ENCODE measurements at regions not wholly inside any gene's neighbourhood (a gene's known extent, or its start where the extent isn't known, plus 50 kb on each side); places are given as distances from the start of the nearest gene placed in this dataset.

DNA sequence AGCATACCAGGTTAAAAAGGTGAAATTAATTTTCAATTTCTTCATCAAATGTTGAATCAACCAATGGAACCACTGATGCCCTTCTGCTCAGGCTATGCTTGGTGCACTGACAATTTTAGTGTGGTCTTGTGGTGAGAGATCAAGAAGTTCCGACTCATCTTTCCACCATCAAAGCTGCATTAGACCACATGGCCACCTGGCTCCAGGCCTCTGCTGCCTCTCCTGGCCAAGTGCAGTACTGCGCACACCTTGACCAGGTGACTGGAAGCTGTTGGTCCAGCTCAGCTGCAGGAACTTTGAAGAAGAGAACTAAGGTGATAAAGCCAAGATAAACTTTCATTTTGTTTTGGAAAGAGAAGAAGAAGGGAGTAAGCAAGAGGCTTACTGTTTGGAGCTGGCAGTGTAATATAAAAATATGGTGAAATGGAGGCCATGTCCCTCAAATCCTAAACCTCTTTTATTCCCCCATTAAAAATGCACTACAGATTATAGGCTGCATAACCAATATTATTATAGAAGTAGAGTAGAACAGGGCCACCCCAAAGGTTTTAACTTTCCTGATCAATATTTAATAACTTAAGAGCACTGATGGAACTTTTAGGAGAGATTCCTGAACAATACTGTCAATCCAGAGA lies 315.5 kb upstream of the C9orf72 start:
- no peak for DNase-seq (ENCODE audit: low spot score)

DNA sequence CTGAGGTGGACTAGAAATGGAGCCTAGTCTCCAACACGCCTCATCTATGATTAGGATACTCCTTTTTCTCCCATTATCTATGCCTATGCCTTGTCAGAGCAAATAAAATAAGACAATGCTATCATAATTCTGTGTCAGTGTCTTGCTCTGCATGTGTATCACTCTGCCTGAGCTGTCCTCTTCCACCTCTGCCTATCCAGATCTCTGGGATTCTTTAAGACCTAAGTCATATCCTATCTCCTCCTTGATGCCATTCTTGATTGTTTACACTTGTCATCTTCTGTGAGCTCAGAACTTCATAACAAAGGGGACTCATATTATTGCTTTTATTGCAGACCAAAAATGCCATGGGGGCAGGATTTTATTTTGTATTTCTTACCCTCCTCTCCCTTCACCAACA lies 351.2 kb upstream of the C9orf72 start:
- no peak for DNase-seq (ENCODE audit: low spot score)

DNA sequence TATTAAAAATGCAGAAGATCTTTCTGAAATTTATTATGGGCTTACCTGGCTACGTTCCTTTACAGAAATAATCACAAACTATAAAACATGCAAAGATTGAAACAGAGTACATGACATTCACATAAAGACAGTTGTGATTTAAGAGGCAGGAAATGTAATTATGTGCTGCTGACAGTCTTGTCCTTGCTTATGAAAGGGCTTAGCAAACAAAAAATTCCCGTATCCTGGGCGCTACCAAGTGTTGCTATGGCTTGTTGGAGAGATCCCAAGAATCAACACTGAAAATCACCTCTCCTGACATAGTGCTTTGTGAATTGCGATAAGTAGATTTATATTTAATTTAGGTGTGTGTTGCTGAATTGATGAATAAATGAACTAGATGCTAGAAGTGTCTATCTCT lies 352.5 kb upstream of the C9orf72 start:
- no peak for DNase-seq (ENCODE audit: low spot score)

DNA sequence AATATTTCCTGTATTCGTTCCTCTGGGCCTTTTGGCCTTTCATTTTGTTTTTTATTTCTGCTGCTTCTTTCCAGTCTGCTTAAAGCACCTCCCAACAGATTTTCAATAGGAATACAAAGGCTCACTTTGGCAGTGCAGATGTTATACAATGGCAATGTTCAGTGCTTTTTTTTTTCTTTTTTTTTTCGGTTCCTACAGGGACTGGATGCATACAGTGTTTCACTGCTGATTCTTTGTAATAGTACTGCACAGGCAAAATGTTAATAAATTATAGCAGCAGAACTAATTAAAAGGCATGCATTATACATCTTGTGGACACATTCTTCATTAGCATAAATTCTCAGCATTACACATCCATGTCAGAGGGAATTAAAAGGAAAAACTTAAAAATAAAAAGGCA lies 356.6 kb upstream of the C9orf72 start:
- no peak for DNase-seq (ENCODE audit: low spot score)

DNA sequence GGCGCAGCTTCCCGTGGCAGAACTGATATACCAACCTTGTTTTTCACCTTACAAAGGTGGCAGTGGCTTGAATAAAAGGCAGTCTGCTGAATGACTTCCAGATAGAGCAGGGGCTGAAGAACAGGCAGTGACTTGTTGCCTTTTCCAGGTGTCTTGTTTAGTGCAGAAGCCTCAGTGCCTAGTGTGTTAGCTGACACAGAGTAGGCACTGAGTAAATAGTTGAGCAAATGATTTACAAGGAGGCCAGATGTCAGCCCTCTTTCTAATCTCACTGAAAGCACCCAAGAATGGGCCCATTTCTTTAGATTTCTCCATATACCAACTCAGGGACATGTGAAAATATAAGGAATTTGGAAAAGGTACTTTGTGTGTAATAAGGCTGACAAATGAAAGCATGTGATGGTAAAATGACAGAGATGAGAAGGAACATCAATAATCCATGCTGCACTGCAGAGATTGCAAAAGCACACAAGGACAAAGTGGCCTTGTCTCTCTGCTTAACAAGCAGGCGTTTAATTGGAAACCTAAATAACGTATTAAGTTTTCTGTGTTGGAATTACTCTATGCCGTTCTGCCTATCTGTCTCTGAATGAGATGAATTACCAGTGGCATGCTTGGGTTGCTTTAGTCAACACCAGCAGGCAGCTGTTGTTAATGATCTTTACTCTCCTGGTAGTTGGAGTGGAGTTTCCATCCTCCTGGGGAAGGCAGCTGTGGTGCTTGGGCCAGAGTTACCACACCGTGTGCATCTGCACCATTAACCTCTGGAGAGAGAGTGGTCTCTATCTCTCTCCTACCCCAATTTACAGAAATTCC lies 360.1 kb upstream of the C9orf72 start:
- no peak for DNase-seq (ENCODE audit: low spot score)

DNA sequence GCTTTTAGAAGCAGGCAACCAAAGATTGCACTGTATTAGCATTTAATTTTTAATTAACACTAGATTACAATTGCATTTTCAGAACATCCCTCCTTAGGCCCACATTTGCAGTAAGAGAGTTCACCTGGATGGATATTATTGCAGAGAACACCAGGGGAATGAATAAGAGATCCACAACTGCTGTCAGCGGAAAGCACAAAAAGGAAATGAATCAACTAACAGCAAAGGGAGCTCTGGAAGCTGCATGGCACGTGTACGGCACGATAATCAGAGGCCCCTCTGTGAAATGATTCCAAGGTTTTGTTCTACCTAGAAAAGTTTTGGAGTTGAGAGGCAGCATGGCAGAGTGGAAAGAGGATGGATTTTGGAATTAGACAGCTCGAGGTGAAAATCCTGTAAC lies 361.2 kb upstream of the C9orf72 start:
- no peak for DNase-seq (ENCODE audit: low spot score)

DNA sequence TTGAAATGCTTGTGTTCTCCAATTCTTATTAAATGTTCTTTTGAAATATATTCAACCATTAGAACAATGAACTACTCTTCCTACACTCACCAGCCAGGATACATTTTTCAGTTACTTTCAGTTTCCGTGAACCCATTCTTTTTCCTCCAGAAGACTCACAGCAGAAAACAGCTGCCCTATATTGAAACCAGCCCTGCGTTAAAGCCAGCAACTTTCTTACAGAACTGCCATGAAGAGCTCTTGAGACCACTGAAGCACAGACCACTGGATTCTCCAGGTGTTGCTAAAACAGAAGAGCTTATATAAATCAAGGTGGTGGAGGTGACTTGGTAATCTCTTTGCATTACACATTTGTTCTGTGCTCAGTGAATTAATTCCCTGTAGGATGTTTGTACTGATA lies 365.9 kb upstream of the C9orf72 start:
- no peak for DNase-seq (ENCODE audit: low spot score)

DNA sequence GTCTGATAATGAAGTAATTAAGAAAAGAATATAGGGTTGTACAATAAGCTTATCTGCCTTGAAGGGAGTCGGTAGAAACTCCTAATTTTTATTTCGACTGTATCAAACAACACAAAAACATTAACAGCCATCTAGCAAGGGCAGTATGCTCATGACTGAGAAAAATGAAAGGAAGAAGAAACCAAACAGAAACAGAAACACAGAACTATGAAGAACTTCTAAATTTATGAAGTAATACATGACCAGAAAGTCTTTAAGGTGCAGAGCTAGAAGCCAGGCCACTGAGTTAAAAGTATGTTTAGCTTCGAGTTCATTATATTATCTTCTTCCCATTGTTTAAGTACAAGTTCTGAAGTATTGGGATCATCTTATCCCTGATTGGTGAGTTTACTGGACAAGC lies 367.3 kb upstream of the C9orf72 start:
- DNase-seq (ENCODE audit: low spot score), result no peak

DNA sequence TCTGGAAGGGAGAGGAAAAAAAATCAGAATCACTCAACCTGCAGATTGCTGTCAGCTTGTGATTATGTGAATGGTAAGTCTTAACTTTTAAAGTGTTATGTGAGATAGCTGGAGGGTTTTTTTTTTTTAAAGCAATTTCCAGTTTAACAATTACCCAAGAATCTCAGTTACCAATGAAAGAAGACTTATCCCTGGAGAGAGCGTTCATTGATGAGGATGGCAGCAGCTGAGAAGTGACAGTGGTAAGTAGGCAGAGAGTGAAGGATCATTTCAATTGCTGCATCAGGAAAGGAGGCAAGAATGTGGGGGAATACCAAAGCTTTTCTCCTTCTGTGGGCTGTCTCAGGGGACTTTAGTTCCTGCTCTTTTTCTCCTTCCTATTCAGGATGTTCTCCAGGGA lies 370.2 kb upstream of the C9orf72 start:
- no peak for DNase-seq (ENCODE audit: low spot score)

DNA sequence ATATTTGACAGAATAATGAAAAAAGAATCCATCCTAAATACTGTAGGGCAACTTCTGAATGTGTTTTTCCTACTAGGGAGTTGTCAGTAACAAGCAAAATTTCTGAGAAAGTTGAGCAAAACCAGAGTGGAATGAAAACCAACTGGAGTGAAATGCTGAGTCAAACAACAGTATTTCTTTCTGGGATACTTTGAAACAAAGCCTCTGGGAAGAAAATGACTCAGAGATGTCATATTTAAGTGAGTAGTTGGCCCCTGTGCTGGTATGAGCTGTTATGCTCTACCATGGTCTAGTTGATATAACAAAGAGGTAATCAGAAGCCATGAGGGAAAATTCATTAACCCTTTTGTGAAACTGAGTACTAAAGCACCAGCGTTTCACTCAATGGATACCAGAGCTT lies 372.1 kb upstream of the C9orf72 start:
- no peak for DNase-seq (ENCODE audit: low spot score)

DNA sequence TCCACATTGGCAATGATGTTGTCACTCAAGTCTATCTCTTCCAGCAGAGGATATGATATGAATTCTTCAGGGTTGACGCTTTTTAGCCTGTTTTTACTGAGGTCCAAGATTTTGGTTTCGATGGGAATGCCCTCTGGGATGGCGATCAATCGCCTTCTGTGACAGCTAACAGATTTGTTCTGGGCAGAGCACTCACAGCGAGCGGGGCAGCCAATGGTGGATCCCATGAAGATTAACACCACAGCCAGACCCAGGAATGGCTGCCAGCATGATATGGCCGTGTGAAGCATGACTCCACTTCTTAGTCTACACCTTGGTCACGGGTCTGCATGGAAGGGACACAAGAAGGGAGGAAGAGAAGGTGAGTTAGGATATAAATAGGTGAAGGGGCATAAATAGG lies 377.1 kb upstream of the C9orf72 start:
- no peak for DNase-seq (ENCODE audit: low spot score)

DNA sequence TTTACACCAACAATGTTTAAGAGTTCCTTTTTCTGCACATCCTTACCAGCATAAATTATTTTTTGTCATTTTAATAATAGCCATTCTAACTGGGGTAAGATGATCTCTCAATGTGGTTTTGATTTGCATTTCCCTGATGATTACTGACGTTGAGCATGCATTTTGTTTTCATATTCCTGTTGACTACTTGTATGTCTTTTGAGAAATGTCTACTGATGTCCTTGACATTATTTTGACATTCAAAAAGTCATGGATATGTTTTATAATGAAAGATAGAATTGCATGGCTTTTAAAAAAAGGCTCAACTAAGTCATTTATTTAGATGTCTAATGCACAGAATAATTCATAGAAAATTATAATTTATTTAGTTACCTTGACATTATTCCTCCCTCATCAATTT lies 381.6 kb upstream of the C9orf72 start:
- DNase-seq (ENCODE audit: low spot score), result no peak

DNA sequence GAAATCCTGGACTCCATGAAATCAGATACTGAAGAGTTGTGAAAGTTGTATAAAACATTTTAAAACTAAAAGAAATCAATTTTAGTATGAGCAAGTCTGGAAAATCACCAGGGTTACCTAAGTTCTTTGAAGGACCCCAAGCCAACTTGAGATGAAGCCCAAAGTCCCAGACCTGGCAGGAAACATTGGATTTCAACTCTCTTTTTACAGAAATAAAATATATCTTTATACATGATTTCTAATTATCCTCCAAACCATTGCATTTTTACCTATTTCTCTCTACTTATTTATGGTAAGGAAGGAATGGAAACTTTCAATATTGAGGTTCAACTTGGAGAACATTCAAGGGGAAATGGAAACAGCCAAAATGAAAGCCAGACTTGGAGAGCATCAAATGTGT lies 390.6 kb upstream of the C9orf72 start:
- no peak for DNase-seq (ENCODE audit: low spot score)

DNA sequence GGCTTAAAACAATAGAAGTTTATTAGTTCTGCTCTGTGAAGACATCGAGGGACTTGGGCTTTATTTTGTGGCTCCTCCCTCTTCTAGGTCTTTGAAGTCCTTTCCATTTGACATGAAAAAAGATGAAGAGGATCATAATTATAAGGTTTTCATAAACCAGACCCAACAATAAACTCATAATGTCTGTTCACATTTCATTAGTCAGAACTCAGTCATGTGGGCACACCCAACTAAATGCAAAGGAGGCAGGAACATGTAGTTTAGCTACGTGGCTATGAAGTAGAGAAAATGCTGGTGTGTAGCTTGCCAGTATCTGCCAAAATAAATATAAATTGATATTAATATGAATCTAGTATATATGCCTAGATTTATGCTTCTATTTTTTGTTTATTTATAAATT lies 393.9 kb upstream of the C9orf72 start:
- DNase-seq (ENCODE audit: low spot score), result no peak

DNA sequence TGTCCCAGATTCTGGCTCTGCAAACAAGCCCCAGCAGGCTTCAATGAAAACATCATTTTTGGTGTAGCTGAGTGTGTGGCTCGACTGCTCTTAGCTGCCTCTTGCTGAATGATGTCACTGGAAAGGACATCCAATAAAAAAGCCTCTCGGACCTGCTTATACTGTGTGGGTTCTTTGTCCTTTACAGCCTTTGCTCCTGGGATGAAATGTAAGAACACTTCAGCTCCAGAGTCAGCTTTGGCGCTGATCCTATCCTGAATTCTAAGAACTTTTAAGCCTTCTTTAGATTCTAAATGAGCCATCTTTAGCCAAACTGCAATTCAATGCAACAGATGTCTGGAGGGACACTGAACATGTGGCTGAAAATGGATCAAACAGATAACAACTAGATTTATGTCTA lies 404.6 kb upstream of the C9orf72 start:
- no peak for DNase-seq (ENCODE audit: low spot score)

DNA sequence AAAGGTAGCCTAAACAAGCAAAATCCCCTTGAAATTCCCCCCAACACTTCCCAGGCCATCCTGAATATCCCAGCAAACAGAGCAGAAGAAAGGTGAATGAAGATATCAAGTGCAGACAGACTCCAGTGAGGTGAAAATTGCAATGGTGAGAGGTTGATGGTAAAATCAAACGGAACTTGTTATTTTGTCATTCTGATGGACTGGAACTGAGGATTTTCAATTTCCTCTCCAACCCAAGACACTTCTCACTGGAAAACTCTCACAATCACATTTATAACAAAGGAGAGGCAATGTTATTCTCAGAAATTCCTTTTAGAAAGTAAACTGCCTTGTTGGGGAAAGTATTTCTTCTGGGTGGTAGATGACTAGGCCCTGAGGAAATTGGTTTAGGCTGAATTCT lies 412.4 kb upstream of the C9orf72 start:
- DNase-seq (ENCODE audit: low spot score), result no peak

DNA sequence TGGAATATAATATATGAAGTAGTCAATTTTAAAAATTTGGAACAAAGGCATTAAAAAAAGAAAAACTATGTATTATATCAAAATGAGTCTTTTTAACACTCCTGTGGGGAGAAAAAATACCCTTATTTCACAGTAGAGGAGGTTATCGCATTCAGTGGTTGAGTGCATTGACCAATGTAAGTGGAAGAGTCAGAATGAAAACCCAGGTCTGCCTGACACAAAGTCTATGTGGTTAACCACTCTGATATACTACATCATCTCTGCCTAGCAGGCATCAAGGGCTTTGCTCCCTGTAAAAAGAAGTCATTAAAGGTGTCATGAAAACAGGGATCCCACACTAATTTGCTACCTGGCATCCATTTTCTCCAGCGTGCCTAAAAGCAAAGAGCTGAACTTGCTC lies 417.2 kb upstream of the C9orf72 start:
- DNase-seq (ENCODE audit: low spot score), result no peak

DNA sequence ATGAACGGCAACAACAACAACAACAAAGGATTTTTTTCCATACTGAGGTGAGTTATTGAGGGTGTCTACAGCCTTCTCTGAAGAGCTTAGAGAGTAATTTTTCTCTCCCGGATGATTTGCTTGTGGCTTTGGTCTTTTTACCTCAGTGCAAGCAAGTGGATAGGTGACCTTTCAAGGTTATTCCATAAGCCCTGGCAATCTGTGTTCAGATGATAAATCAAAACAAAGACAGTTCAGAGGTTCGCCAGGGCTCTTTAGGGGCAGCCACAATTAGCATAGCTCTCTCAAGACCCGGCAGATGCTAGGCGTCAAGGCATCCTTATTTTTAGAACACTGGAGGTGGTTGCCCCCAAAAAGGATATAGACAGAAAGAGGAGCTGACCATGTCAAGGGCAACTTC lies 417.9 kb upstream of the C9orf72 start:
- DNase-seq (ENCODE audit: low spot score), result no peak

DNA sequence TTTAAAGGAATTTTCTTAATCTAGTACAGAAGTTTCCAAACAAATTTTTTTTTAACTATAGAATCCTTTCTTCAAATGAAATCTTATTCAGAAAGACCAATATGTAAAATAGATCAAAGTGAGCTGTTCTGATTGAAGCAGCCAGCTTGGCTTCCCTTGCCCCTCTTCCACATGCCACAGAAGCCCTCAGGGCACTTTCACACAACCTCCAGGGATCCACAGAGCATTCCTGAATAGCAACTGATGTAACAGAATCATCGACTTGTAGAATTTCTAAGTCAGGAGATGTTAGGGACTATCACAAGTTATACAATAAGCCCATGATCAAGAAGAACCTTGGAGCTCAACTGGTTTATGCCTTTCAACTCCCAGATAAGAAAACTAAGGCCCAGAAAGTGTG lies 427.8 kb upstream of the C9orf72 start:
- no peak for DNase-seq (ENCODE audit: low spot score)

DNA sequence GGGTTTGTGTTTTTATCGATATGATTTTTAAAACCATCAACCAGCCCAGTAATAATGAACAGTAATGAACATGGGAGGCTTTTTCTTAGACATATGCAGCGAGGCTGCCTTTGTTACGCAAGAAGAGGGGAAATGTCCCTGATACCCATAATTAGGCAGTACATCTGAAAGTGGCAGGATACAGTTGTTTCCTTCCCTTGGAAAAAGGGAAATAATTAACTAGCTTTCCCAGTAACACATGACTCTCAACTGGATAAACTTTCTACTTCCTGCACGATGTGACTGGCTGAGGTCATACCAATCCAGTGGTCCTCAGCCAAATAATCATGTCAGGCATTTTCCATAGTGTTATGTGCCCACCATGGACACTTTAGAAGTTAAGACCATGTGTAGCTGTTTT lies 431.6 kb upstream of the C9orf72 start:
- DNase-seq (ENCODE audit: low spot score), result no peak

DNA sequence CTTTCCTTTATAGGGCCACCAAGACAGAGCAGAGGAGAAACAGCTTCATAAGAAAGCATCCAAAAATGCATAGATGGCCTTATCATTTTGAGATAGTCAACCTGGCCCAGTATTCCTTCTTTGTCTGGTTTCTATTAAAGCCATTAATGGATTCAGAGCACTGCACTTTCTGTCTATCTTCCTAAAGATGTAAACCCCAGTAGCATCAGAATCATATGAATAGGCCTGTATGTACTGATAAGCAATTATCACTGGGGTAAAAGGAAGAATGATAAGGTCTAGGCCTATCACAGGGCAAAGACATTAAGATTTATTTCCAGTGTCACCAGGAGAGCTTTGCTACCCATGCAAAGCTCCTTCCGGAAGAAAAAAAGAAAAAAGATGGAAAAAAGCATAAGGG lies 432.5 kb upstream of the C9orf72 start:
- DNase-seq (ENCODE audit: low spot score), result no peak

DNA sequence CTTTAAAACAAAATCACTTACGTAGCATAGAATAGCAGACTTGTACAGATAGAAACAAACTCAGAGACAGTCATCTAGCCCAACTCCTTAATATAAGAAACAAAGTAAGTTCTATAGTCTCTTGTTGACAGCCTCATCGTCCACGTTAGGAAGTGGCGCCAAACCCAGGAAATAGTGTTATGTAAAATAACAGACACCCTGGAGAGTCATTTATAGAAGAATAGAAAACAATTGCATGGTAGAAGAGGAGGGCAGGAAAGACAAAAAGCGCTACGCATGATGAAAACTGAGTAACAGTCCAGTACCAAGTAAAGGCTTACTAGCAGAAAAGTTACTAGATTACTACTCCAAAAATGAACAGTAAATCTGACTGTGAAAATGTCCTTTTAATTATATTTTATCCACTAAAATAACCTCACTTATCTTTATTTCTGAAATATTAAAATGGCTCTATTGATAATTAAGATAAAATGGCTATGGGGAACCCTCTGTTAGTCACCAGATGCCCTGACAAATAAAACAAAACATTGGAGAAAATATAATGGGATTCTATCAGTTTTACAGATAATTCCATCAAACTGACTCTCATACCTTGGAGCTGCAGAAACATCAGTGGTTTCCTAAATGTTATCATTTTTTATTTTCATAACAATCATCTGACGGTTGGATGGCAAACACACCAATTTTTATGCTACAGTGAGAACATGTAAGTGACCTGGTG lies 434.0 kb upstream of the C9orf72 start:
- DNase-seq (ENCODE audit: low spot score), result no peak

DNA sequence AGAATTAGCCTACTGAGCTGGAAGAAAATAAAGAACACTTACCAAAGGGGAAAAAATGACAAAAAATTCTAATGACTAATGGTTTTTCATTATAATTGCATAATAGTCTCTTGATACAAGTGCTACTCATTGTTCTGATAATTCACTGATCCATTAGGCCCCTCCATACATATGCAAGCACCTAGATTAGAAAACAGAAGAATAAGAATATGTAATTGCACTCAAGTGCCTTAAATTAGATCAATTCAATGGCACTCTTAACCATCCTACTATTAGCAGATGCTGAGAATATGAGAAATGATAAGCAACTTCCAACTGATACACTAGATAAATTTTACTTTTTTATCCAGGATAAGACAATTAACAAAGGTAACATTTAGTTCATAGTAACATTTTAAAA lies 440.9 kb upstream of the C9orf72 start:
- DNase-seq (ENCODE audit: low spot score), result no peak

Data from HuH-7.5 (cell line).